Uterus (tissue), 3 donors: ENCODE measurements at regions not wholly inside any gene's neighbourhood (a gene's known extent, or its start where the extent isn't known, plus 50 kb on each side); places are given as distances from the start of the nearest gene placed in this dataset.

Source experiments
- DNase-seq, 2 donors: peaks; one replicate each; pipeline ENCODE4 v3.0.0-alpha.2; 2019 to 2020
- H3K27ac ChIP-seq, 2 donors: fragments of 200-600 bp; sonication (generic); 1 replicate in 1 of 2; 2 replicates in 1 of 2; pipeline ENCODE4 v1.5.1; 2016 to 2018
- H3K27me3 ChIP-seq, 2 donors: fragments of 200-600 bp; sonication (generic); one replicate each; pipeline ENCODE4 v1.5.1; 2018 to 2019; ENCODE audit warnings: control low read depth in 1 of 2
- H3K36me3 ChIP-seq, 2 donors: fragments of 200-600 bp; sonication (generic); one replicate each; pipeline ENCODE4 v1.5.1; 2019; ENCODE audit warnings: control low read depth in 1 of 2
- H3K4me1 ChIP-seq, 2 donors: fragments of 200-600 bp; sonication (generic); one replicate each; pipeline ENCODE4 v1.5.1; 2018 to 2019; ENCODE audit warnings: control low read depth in 1 of 2
- H3K4me3 ChIP-seq, 2 donors: fragments of 200-600 bp; sonication (generic); 1 replicate in 1 of 2; 2 replicates in 1 of 2; pipeline ENCODE4 v1.5.1; 2018 to 2019; ENCODE audit warnings: mild to moderate bottlenecking in 1 of 2
- H3K9me3 ChIP-seq, 2 donors: fragments of 200-600 bp; sonication (generic); one replicate each; pipeline ENCODE4 v1.5.1; 2019; ENCODE audit warnings: control low read depth in 1 of 2
- POLR2A ChIP-seq, 2 donors: fragments of 450-650 bp; IDR thresholded peaks; one replicate each; pipeline ENCODE4 v1.6.1; 2016; ENCODE audit warnings: antibody characterized with exemption in 2 of 2, mild to moderate bottlenecking in 1 of 2, moderate library complexity in 1 of 2
- intact Hi-C: fragments of 100-400 bp; cut with DNase I; formaldehyde crosslinking; loops from one replicate; pipeline ENCODE4 v1.15.1; 2023; ENCODE audit warnings: low total_unique reads
- TF ChIP-seq, protein P1 (sequence below), 4 experiments: fragments of 200-600 bp in 2 of 4; fragments of 450-650 bp in 2 of 4; sonication (generic) in 2 of 4; IDR thresholded peaks; one replicate each; pipeline ENCODE4 v1.5.1; 2016 to 2019; ENCODE audit warnings: antibody characterized with exemption in 4 of 4, mild to moderate bottlenecking in 2 of 4, moderate library complexity in 1 of 4
- donor health status: DM: yes; HTN: yes; CAD: no.

DNA sequence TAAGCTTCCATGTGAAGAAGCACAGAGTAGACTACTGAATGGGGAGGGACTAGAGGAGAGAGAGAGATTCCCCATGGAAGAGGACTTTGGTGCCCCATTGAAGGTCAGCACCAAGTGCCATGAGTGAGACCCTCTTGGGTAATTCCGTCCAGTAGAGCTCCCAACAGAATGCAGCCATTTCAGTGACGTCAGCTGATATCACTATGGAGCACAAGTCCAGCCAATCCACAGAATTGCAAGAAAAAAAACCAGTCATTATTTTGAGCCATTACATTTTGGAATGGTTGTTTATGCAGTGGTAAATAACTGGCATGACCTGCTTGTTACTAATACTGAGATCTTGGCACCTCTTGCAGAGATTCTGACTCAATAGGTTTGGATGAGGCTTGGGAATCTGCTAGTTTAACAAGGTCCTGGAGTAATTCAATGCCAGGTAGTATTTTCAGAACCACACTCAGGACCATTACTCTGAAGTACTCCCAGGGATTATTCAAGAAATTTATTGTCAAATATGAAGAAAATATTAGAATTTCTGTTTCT lies 52.6 kb upstream of the SP8 start:
- no peak overlapping the region for H3K27ac ChIP-seq
- intact Hi-C loops: no loop called here

DNA sequence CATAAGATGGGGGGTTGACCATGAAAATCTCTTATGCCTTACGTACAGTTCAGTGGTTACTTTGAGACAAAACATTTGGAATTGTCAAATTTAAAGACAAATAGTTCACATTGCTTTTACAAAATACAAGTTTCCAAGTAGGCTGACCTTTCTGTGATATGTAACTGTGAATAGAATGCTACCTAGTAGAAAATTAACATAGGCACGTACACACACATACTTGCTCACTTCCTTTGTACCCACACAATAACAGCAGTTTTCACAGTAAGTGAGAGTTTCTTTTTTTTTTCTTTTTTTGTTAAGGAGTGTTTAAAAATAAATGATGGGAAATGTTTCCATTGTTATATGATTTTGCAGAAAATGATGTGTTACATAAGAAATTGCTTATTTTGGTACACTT lies 53.3 kb upstream of the SP8 start:
- Histone ChIP-seq H3K9me3 (no peaks in the 10 kb centered on the region), H3K4me1 (no peaks in the 10 kb centered on the region), H3K4me3 (no peak overlapping the region), H3K36me3 (no peaks in the 10 kb centered on the region), H3K27me3 (no peaks in the 10 kb centered on the region), H3K27ac (no peak overlapping the region)
- no peak for TF ChIP-seq POLR2A (IDR thresholded peaks at IDR 0.05)
- TF ChIP-seq, protein P1, sequence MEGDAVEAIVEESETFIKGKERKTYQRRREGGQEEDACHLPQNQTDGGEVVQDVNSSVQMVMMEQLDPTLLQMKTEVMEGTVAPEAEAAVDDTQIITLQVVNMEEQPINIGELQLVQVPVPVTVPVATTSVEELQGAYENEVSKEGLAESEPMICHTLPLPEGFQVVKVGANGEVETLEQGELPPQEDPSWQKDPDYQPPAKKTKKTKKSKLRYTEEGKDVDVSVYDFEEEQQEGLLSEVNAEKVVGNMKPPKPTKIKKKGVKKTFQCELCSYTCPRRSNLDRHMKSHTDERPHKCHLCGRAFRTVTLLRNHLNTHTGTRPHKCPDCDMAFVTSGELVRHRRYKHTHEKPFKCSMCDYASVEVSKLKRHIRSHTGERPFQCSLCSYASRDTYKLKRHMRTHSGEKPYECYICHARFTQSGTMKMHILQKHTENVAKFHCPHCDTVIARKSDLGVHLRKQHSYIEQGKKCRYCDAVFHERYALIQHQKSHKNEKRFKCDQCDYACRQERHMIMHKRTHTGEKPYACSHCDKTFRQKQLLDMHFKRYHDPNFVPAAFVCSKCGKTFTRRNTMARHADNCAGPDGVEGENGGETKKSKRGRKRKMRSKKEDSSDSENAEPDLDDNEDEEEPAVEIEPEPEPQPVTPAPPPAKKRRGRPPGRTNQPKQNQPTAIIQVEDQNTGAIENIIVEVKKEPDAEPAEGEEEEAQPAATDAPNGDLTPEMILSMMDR (IDR thresholded peaks at IDR 0.05): no peak
- intact Hi-C loops: no loop called here
- DNase-seq: no peak

More for the DNA sequence above, 52.6 kb upstream of the SP8 start:
- no peaks in the 10 kb centered on the region for H3K9me3 ChIP-seq
- H3K27me3 ChIP-seq: no peaks in the 10 kb centered on the region
- no peak overlapping the region for H3K4me3 ChIP-seq
- no peaks in the 10 kb centered on the region for H3K4me1 ChIP-seq
- DNase-seq: no peak
- no peaks in the 10 kb centered on the region for H3K36me3 ChIP-seq
- no peak for TF ChIP-seq POLR2A (IDR thresholded peaks at IDR 0.05)
- TF ChIP-seq, protein P1 (IDR thresholded peaks at IDR 0.05): no peak

DNA sequence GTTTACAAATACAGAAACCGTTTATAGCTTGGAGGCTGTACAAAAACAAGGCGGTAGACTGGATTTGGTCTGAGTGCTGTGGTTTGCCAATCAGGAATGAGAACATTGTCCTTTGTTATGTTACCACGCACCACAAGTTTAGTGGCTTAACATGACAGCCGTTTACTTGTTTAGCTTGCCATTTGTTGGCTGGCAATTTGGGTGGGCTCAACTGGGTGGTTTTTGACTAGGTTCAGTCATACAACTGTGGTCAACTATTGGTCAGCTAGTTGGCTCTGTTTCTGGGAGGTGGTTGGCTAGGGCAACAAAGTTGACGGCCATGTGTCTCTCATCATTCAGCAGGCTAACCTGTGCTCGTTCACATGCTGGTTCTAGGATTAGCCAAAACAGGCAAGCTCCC lies 60.1 kb upstream of the SP8 start:
- Histone ChIP-seq H3K27me3 (no peaks in the 10 kb centered on the region), H3K4me3 (no peak overlapping the region), H3K4me1 (no peaks in the 10 kb centered on the region), H3K27ac (no peak overlapping the region), H3K9me3 (no peaks in the 10 kb centered on the region), H3K36me3 (no peaks in the 10 kb centered on the region)
- DNase-seq: no peak
- intact Hi-C loops: no loop called here
- no peak for TF ChIP-seq POLR2A (IDR thresholded peaks at IDR 0.05)
- TF ChIP-seq, protein P1 (IDR thresholded peaks at IDR 0.05): no peak

DNA sequence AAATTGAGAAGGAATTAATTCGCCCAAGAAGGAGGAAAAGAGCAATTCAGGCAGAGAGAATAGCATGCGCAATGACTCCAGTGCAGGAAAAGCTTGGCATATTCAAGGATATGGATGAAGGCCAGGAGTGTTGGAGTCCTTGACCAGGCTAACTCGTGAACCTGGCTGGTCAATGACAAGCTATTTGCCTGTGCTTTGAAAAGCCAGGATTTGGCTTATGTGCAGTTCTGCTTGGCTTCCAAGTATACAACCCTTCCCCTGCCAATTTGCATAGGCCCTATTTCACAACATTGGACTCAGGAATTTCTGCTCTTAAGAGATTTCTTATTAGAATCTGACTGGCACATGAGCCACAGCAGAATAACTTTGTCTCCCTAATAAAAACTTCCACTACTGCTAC lies 72.3 kb upstream of the SP8 start:
- intact Hi-C loops: no loop called here
- Histone ChIP-seq H3K27ac (no peak overlapping the region), H3K4me1 (no peaks in the 10 kb centered on the region), H3K4me3 (no peak overlapping the region), H3K36me3 (no peaks in the 10 kb centered on the region), H3K27me3 (no peaks in the 10 kb centered on the region), H3K9me3 (no peaks in the 10 kb centered on the region)
- TF ChIP-seq, protein P1 (IDR thresholded peaks at IDR 0.05): no peak
- TF ChIP-seq POLR2A (IDR thresholded peaks at IDR 0.05): no peak
- DNase-seq: no peak

DNA sequence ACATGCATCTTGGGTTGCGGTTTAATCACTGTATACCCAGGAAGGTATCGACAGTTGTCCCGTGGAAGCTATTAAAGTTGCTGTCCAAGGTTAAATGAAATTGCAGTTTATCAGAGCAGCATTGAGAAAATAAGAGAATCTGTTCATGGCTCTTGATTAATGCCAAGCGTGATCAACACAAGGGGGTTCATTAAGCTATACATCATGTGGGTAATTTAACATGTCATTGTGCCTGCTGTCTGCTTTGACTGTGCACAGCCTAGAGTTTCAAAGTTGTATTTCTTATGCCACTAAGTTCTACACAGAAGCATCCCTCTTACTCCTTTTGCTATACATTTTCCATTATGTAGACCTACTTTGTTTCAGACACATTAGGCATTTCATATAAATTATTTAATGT lies 74.8 kb upstream of the SP8 start:
- no peak overlapping the region for H3K4me3 ChIP-seq
- H3K9me3 ChIP-seq: no peaks in the 10 kb centered on the region
- no peaks in the 10 kb centered on the region for H3K4me1 ChIP-seq
- TF ChIP-seq POLR2A (IDR thresholded peaks at IDR 0.05): no peak
- TF ChIP-seq, protein P1 (IDR thresholded peaks at IDR 0.05): no peak
- DNase-seq: no peak
- H3K27me3 ChIP-seq: no peaks in the 10 kb centered on the region
- H3K27ac ChIP-seq: no peak overlapping the region
- H3K36me3 ChIP-seq: no peaks in the 10 kb centered on the region
- intact Hi-C loops: no loop called here
